ENCODE measurements at regions not wholly inside any gene's neighbourhood (a gene's known extent, or its start where the extent isn't known, plus 50 kb on each side); places are given as distances from the start of the nearest gene placed in this dataset.

DNA sequence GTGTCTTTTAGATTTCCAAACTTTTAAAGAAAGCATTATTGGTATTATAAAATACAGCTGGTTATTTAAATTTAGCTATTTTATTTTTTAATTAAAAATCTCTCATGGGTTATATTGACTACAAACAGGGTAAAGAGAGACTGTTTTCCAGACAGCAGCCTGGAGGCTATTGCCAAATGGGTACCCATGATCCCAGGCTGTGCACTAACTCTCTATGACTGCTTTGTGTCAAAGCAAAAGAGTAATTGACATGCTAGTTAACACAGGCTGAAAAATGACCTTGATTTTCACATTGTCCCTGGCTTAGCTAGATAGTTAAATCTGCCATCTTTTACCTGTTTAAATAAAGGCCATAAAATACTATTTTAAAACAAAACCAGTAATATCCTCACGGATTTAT lies 589.7 kb downstream of the ANXA1 start:
- no peak for DNase-seq (ENCODE audit: low read depth, low spot score)
- Histone ChIP-seq H3K9ac (ENCODE audit: insufficient read length, low read depth) (no peak overlapping the region), H3K9me3 (ENCODE audit: insufficient read depth, low read length) (no peaks in the 10 kb centered on the region), H3K36me3 (ENCODE audit: insufficient read depth, insufficient read length, low read length) (no peaks in the 10 kb centered on the region), H3K4me3 (ENCODE audit: insufficient read length, low read depth) (no peak overlapping the region), H3K27me3 (ENCODE audit: insufficient read depth, insufficient read length) (no peaks in the 10 kb centered on the region), H3K4me1 (ENCODE audit: insufficient read depth, insufficient read length) (no peaks in the 10 kb centered on the region)
- TF ChIP-seq SUZ12 (IDR thresholded peaks at IDR 0.05; ENCODE audit: extremely low read depth, insufficient read depth, insufficient read length), result no peak
- no peak for TF ChIP-seq YY1 (IDR thresholded peaks at IDR 0.05; ENCODE audit: insufficient read depth, insufficient read length)
- TF ChIP-seq ZNF274 (IDR thresholded peaks at IDR 0.05; ENCODE audit: low read depth, low read length), result no peak

DNA sequence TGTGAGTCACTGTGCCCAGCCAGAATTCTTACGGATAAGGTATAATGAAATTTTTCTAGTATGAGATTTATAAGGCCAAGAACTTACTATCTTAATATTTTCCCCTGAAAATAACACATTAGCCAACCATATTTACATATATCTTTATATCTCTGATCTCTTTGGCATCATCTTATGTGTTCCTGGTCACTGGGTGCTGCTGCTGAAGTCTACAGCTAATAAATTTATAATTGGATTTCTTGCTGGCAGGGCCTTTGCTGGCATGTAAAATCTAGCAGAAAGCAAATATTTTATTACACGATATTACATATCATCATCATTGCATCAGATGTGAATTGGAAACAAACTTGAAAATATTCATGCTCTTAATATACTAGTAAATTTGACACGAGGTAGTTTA lies 590.7 kb downstream of the ANXA1 start:
- DNase-seq (ENCODE audit: low read depth, low spot score), result no peak
- H3K4me1 ChIP-seq (ENCODE audit: insufficient read depth, insufficient read length), result no peaks in the 10 kb centered on the region
- H3K27me3 ChIP-seq (ENCODE audit: insufficient read depth, insufficient read length), result no peaks in the 10 kb centered on the region
- H3K4me3 ChIP-seq (ENCODE audit: insufficient read length, low read depth), result no peak overlapping the region
- TF ChIP-seq YY1 (IDR thresholded peaks at IDR 0.05; ENCODE audit: insufficient read depth, insufficient read length) (no peak), SUZ12 (IDR thresholded peaks at IDR 0.05; ENCODE audit: extremely low read depth, insufficient read depth, insufficient read length) (no peak)
- H3K9ac ChIP-seq (ENCODE audit: insufficient read length, low read depth), result no peak overlapping the region
- H3K9me3 ChIP-seq (ENCODE audit: insufficient read depth, low read length), result no peaks in the 10 kb centered on the region
- H3K36me3 ChIP-seq (ENCODE audit: insufficient read depth, insufficient read length, low read length), result no peaks in the 10 kb centered on the region

DNA sequence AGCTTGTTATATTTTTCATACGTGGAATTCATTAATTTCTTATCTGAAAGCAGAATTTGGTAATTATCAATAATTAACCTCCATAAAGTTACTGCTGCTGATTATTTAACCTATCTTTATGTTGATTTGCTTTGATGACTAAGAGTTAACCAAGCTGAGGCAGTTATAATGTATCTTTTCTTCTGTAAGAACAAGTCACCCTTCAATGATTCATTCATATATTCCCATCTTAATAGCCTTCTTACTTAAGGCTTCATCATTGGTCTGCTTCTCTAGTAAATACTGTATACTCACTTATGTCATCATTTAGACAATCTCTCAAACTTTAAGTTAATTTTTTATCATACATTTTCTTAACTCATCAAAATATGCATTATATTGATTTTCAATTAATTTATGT lies 592.2 kb downstream of the ANXA1 start:
- H3K9ac ChIP-seq (ENCODE audit: insufficient read length, low read depth), result no peak overlapping the region
- no peaks in the 10 kb centered on the region for H3K4me1 ChIP-seq (ENCODE audit: insufficient read depth, insufficient read length)
- no peaks in the 10 kb centered on the region for H3K27me3 ChIP-seq (ENCODE audit: insufficient read depth, insufficient read length)
- no peaks in the 10 kb centered on the region for H3K36me3 ChIP-seq (ENCODE audit: insufficient read depth, insufficient read length, low read length)
- DNase-seq (ENCODE audit: low read depth, low spot score), result no peak
- H3K9me3 ChIP-seq (ENCODE audit: insufficient read depth, low read length), result no peaks in the 10 kb centered on the region
- H3K4me3 ChIP-seq (ENCODE audit: insufficient read length, low read depth), result no peak overlapping the region
- TF ChIP-seq ZNF274 (IDR thresholded peaks at IDR 0.05; ENCODE audit: low read depth, low read length) (no peak), YY1 (IDR thresholded peaks at IDR 0.05; ENCODE audit: insufficient read depth, insufficient read length) (no peak), SUZ12 (IDR thresholded peaks at IDR 0.05; ENCODE audit: extremely low read depth, insufficient read depth, insufficient read length) (no peak)

- DNase-seq (ENCODE audit: low read depth, low spot score), result no peak
- Histone ChIP-seq H3K9ac (ENCODE audit: insufficient read length, low read depth) (no peak overlapping the region), H3K4me3 (ENCODE audit: insufficient read length, low read depth) (no peak overlapping the region), H3K4me1 (ENCODE audit: insufficient read depth, insufficient read length) (no peaks in the 10 kb centered on the region), H3K9me3 (ENCODE audit: insufficient read depth, low read length) (no peaks in the 10 kb centered on the region), H3K36me3 (ENCODE audit: insufficient read depth, insufficient read length, low read length) (no peaks in the 10 kb centered on the region), H3K27me3 (ENCODE audit: insufficient read depth, insufficient read length) (no peaks in the 10 kb centered on the region)
- TF ChIP-seq SUZ12 (IDR thresholded peaks at IDR 0.05; ENCODE audit: extremely low read depth, insufficient read depth, insufficient read length) (no peak), YY1 (IDR thresholded peaks at IDR 0.05; ENCODE audit: insufficient read depth, insufficient read length) (no peak), ZNF274 (IDR thresholded peaks at IDR 0.05; ENCODE audit: low read depth, low read length) (no peak)
Observed at GRCh38 chr9:73745598-73745997, 593.9 kb downstream of the ANXA1 start.

GRCh38 chr9:73753171-73753570 lies 601.5 kb downstream of the ANXA1 start:
- Histone ChIP-seq H3K4me1 (ENCODE audit: insufficient read depth, insufficient read length) (no peaks in the 10 kb centered on the region), H3K27me3 (ENCODE audit: insufficient read depth, insufficient read length) (no peaks in the 10 kb centered on the region), H3K9me3 (ENCODE audit: insufficient read depth, low read length) (no peaks in the 10 kb centered on the region), H3K9ac (ENCODE audit: insufficient read length, low read depth) (no peak overlapping the region), H3K36me3 (ENCODE audit: insufficient read depth, insufficient read length, low read length) (no peaks in the 10 kb centered on the region), H3K4me3 (ENCODE audit: insufficient read length, low read depth) (no peak overlapping the region)
- DNase-seq (ENCODE audit: low read depth, low spot score), result no peak
- TF ChIP-seq YY1 (IDR thresholded peaks at IDR 0.05; ENCODE audit: insufficient read depth, insufficient read length) (no peak), ZNF274 (IDR thresholded peaks at IDR 0.05; ENCODE audit: low read depth, low read length) (no peak), SUZ12 (IDR thresholded peaks at IDR 0.05; ENCODE audit: extremely low read depth, insufficient read depth, insufficient read length) (no peak)

GRCh38 chr9:73761905-73762304 lies 610.2 kb downstream of the ANXA1 start:
- no peaks in the 10 kb centered on the region for H3K9me3 ChIP-seq (ENCODE audit: insufficient read depth, low read length)
- H3K36me3 ChIP-seq (ENCODE audit: insufficient read depth, insufficient read length, low read length), result no peaks in the 10 kb centered on the region
- H3K4me3 ChIP-seq (ENCODE audit: insufficient read length, low read depth), result no peak overlapping the region
- H3K4me1 ChIP-seq (ENCODE audit: insufficient read depth, insufficient read length), result no peaks in the 10 kb centered on the region
- H3K27me3 ChIP-seq (ENCODE audit: insufficient read depth, insufficient read length), result no peaks in the 10 kb centered on the region
- H3K9ac ChIP-seq (ENCODE audit: insufficient read length, low read depth), result no peak overlapping the region
- no peak for DNase-seq (ENCODE audit: low read depth, low spot score)
- TF ChIP-seq SUZ12 (IDR thresholded peaks at IDR 0.05; ENCODE audit: extremely low read depth, insufficient read depth, insufficient read length), result no peak
- TF ChIP-seq ZNF274 (IDR thresholded peaks at IDR 0.05; ENCODE audit: low read depth, low read length), result no peak
- no peak for TF ChIP-seq YY1 (IDR thresholded peaks at IDR 0.05; ENCODE audit: insufficient read depth, insufficient read length)

DNA sequence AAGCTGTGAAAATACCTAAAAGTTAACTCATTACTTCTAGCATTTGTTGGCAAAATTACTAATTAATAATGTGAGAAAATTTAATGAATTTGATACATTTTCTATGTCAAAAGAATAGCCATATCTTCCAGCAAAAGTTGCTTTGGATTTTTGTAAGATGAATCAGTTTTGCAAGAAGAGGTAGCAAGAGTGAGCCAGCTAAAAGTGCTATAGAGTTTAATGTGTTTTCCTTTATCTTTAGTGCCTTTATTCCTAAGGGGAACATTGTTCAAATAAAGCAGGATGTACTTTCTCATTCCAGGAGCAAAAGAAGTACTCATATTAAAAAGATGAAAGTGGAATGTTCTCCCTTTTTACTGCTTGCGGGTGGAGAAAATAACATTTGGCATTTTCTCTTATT lies 622.2 kb downstream of the ANXA1 start:
- H3K4me1 ChIP-seq (ENCODE audit: insufficient read depth, insufficient read length), result no peaks in the 10 kb centered on the region
- no peaks in the 10 kb centered on the region for H3K9me3 ChIP-seq (ENCODE audit: insufficient read depth, low read length)
- no peak for TF ChIP-seq ZNF274 (IDR thresholded peaks at IDR 0.05; ENCODE audit: low read depth, low read length)
- no peak for TF ChIP-seq YY1 (IDR thresholded peaks at IDR 0.05; ENCODE audit: insufficient read depth, insufficient read length)
- TF ChIP-seq SUZ12 (IDR thresholded peaks at IDR 0.05; ENCODE audit: extremely low read depth, insufficient read depth, insufficient read length), result no peak
- no peak overlapping the region for H3K9ac ChIP-seq (ENCODE audit: insufficient read length, low read depth)
- no peak overlapping the region for H3K4me3 ChIP-seq (ENCODE audit: insufficient read length, low read depth)
- no peaks in the 10 kb centered on the region for H3K27me3 ChIP-seq (ENCODE audit: insufficient read depth, insufficient read length)
- no peaks in the 10 kb centered on the region for H3K36me3 ChIP-seq (ENCODE audit: insufficient read depth, insufficient read length, low read length)
- DNase-seq (ENCODE audit: low read depth, low spot score), result no peak

DNA sequence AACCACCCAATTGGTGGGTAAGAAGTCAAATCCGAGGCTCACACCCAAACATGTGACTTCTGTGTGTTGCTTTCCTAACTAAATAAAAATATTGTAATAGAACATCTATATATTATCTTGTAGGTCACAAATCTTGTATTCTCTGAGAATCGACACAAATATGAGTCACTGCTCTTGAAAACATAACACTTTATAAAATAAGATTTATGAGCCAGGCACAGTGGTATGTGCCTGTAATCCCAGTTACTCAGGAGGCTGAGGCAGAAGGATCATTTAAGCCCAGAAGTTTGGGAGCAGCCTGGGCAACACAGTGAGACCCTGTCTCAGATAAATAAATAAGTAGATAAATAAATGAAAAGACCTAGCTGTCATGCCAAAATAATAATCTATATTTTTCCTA lies 624.1 kb downstream of the ANXA1 start:
- Histone ChIP-seq H3K9ac (ENCODE audit: insufficient read length, low read depth) (no peak overlapping the region), H3K4me3 (ENCODE audit: insufficient read length, low read depth) (no peak overlapping the region), H3K27me3 (ENCODE audit: insufficient read depth, insufficient read length) (no peaks in the 10 kb centered on the region), H3K4me1 (ENCODE audit: insufficient read depth, insufficient read length) (no peaks in the 10 kb centered on the region), H3K36me3 (ENCODE audit: insufficient read depth, insufficient read length, low read length) (no peaks in the 10 kb centered on the region), H3K9me3 (ENCODE audit: insufficient read depth, low read length) (no peaks in the 10 kb centered on the region)
- no peak for DNase-seq (ENCODE audit: low read depth, low spot score)
- TF ChIP-seq YY1 (IDR thresholded peaks at IDR 0.05; ENCODE audit: insufficient read depth, insufficient read length) (no peak), ZNF274 (IDR thresholded peaks at IDR 0.05; ENCODE audit: low read depth, low read length) (no peak), SUZ12 (IDR thresholded peaks at IDR 0.05; ENCODE audit: extremely low read depth, insufficient read depth, insufficient read length) (no peak)
